ENCODE measurements at regions not wholly inside any gene's neighbourhood (a gene's known extent, or its start where the extent isn't known, plus 50 kb on each side); places are given as distances from the start of the nearest gene placed in this dataset.

DNA sequence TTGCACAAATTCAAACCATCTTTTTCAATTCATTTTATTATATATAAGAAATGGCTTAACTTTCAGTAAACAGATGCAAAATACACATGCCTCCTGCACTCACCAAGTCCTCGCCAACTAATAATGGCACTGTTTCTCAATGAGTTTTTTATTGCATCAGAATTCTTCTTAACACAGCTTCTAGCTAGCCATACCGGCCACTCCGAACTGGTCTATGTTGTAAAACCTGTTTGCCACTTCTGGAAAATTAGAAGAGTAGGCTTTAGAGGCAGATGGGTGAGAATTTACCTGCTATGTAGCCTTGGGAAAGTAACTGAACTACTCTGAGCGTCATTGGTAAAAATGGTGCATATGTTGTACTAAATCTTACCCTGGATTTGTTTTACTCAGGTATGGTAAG is 100.6 kb upstream of the LHCGR start:
- TF ChIP-seq, protein P1, sequence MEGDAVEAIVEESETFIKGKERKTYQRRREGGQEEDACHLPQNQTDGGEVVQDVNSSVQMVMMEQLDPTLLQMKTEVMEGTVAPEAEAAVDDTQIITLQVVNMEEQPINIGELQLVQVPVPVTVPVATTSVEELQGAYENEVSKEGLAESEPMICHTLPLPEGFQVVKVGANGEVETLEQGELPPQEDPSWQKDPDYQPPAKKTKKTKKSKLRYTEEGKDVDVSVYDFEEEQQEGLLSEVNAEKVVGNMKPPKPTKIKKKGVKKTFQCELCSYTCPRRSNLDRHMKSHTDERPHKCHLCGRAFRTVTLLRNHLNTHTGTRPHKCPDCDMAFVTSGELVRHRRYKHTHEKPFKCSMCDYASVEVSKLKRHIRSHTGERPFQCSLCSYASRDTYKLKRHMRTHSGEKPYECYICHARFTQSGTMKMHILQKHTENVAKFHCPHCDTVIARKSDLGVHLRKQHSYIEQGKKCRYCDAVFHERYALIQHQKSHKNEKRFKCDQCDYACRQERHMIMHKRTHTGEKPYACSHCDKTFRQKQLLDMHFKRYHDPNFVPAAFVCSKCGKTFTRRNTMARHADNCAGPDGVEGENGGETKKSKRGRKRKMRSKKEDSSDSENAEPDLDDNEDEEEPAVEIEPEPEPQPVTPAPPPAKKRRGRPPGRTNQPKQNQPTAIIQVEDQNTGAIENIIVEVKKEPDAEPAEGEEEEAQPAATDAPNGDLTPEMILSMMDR (IDR thresholded peaks at IDR 0.05; ENCODE audit: low read depth, low read length): no peak
- no peak overlapping the region for H3K4me3 ChIP-seq (ENCODE audit: low read depth, low read length)

DNA sequence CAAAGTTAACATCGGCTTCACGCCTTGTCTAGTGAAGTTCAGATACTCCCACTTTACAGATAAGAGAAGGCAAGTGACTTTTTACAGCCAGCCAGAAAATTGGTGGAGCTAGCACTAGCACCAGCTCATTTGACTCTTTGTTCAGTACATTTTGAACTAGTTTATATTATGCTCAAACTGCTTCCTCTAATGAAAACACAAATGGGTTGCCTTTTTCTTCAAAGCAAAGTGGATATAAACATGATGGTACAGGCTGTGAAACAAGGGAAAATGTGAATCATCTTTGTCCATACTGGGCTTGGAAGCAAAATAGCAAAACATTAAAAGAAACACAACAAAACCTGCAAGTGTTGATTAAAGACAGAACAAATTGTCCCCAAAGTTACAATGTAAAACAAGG is 99.6 kb upstream of the LHCGR start:
- TF ChIP-seq, protein P1 (IDR thresholded peaks at IDR 0.05; ENCODE audit: low read depth, low read length): no peak
- H3K4me3 ChIP-seq (ENCODE audit: low read depth, low read length): no peak overlapping the region

DNA sequence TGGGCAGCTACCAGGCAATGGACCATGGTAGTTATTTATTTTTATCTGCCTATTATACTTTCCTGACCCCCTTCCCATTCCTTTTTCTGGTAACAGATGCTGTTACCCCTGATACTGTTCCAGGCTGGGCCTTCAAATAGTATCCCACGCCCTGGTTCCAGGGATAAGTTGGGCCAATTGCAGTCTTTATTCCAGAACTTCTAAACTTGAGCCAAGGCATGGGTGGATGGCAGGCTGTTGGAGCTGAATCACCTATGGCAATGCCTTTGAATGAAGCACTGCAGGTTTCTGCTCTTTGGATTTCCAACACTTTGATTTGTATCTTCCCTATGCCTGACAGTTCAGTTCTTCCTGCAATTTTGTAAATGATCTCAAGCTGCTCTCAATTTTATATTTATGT is 99.2 kb upstream of the LHCGR start:
- H3K4me3 ChIP-seq (ENCODE audit: low read depth, low read length): no peak overlapping the region
- TF ChIP-seq, protein P1 (IDR thresholded peaks at IDR 0.05; ENCODE audit: low read depth, low read length): no peak

DNA sequence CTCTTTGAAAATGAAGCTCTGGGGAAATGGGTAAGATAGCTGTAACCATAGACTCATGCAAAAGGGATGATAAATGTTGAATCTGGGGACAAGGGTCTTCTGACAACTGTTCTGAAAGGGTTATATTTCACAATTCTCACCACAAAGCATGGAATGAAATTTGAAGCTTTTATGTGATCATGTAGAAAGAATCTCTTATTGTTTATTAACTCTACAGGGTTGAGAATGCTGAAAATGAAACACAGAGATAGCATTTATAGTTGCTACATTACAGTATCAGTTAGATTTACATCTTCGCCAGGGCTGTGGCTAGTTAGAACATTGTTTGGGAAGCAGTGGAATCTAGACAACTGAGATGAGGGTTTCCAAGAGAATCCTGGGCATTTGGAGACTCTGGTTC is 97.4 kb upstream of the LHCGR start:
- TF ChIP-seq, protein P1 (IDR thresholded peaks at IDR 0.05; ENCODE audit: low read depth, low read length): no peak
- no peak overlapping the region for H3K4me3 ChIP-seq (ENCODE audit: low read depth, low read length)

DNA sequence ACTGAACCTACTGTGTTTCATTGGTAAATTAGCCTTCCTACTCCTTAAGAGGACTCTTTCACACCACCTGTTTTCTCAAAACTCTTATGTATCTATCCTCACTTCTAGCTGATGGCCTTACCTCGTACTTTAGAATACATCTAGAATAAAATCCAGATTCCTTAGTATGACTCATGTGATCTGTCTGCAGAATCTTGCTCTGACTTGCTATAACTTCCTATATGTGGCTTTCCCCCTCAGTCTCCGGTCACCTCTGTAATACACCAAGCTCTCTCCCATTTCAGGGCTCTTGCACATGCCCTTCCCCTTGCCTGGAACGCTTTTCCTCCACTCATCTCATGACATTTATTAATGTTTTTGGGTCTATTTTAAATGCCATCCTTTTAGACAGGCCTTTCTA is 95.6 kb upstream of the LHCGR start:
- H3K4me3 ChIP-seq (ENCODE audit: low read depth, low read length): no peak overlapping the region
- TF ChIP-seq, protein P1 (IDR thresholded peaks at IDR 0.05; ENCODE audit: low read depth, low read length): no peak

DNA sequence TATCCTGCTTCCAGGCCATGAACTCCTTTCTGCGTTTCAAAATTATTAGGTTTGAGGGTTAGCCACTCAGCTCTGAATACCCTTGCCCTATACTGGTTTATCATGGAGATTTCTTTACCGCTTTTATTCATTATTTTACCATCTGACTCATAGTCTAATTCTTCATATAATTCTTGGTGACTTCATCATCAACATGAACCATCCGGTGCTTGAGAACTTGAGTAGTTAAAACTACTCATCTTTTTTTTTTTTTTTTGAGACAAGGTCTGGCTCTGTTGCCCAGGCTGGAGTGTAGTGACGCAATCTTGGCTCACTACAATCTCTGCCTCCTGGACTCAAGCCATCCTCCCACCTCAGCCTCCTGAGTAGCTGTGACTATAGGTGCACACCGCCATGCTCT is 94.2 kb upstream of the LHCGR start:
- H3K4me3 ChIP-seq (ENCODE audit: low read depth, low read length): no peak overlapping the region
- TF ChIP-seq, protein P1 (IDR thresholded peaks at IDR 0.05; ENCODE audit: low read depth, low read length): no peak

DNA sequence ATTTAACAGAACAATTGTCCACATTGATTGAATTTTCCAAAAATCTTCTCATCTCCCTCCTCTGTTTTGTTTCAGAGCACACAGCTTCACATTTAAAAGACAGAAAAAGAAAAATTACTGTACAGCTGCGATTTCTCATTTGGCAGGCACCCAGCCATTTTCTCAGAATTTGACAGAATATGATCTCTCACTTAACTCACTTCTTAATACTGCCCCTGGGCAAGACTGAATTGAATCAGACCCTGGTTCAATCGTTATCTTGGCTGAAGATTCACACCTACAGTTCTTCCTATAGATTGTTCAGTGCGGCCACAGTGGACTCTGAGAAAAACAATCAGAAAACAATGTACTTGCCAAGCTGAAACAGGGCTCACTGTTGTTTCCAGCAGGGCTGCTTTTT is 90.2 kb upstream of the LHCGR start:
- no peak overlapping the region for H3K4me3 ChIP-seq (ENCODE audit: low read depth, low read length)
- TF ChIP-seq, protein P1 (IDR thresholded peaks at IDR 0.05; ENCODE audit: low read depth, low read length): no peak
